B cell (primary cell): ENCODE measurements at regions not wholly inside any gene's neighbourhood (a gene's known extent, or its start where the extent isn't known, plus 50 kb on each side); places are given as distances from the start of the nearest gene placed in this dataset.

Source experiments
- ATAC-seq: fragments of 200-7000 bp; cut with Tn5 transposase; one replicate; pipeline ENCODE4 v1.10.0; 2021; ENCODE audit warnings: low read depth, mild to moderate bottlenecking, moderate number of reproducible peaks, moderate library complexity
- CTCF ChIA-PET: fragments of 350-600 bp; sonication (Branson Sonifier 250); formaldehyde crosslinking; loops from one replicate; lab custom pipeline; 2021; ENCODE audit warnings: antibody characterized with exemption, inconsistent platforms; lab: Charles Lee
- POLR2A ChIA-PET: fragments of 350-600 bp; sonication (Branson Sonifier 250); formaldehyde crosslinking; loops from one replicate; lab custom pipeline; 2021; ENCODE audit warnings: antibody characterized with exemption; lab: Charles Lee
- DNase-seq: peaks from one replicate; pipeline ENCODE4 v3.0.0; 2013
- H2AFZ ChIP-seq: 2 replicates; pipeline ENCODE4 v1.6.1; 2012; ENCODE audit warnings: mild to moderate bottlenecking, low read depth, low read length; ENCODE audit not compliant: insufficient read depth, poor library complexity, severe bottlenecking
- H3K27ac ChIP-seq, 2 donors: 1 replicate in 1 of 2; 2 replicates in 1 of 2; pipeline ENCODE4 v1.5.1; 2012 to 2013; ENCODE audit warnings: low read length in 2 of 2, mild to moderate bottlenecking in 2 of 2, moderate library complexity in 1 of 2
- H3K27me3 ChIP-seq, 4 experiments: fragments of 200-600 bp in 1 of 4; sonication (generic) in 1 of 4; replicated peaks in 1 of 4; 1 replicate in 2 of 4; 2 replicates in 2 of 4; pipeline versions ENCODE4 v1.6.1 to v1.7.0; 2013 to 2016; ENCODE audit warnings: low read length in 3 of 4, mild to moderate bottlenecking in 2 of 4, mixed read lengths in 1 of 4, moderate library complexity in 1 of 4; ENCODE audit not compliant: insufficient read depth in 4 of 4, control insufficient read depth in 3 of 4; ENCODE audit errors: control extremely low read depth in 1 of 4
- H3K36me3 ChIP-seq, 2 experiments: replicated peaks in 1 of 2; 1 replicate in 1 of 2; 2 replicates in 1 of 2; pipeline versions ENCODE4 v1.6.1 to v1.7.1; 2013; ENCODE audit warnings: low read length in 1 of 2; ENCODE audit not compliant: insufficient read depth in 2 of 2, control insufficient read depth in 1 of 2; ENCODE audit errors: control extremely low read depth in 1 of 2, extremely low read depth in 1 of 2
- H3K4me1 ChIP-seq, 2 donors: fragments of 200-600 bp in 1 of 2; sonication (generic) in 1 of 2; 1 replicate in 1 of 2; 2 replicates in 1 of 2; pipeline versions ENCODE4 v1.5.1 to v1.6.1; 2013 to 2017; ENCODE audit warnings: low read length in 2 of 2; ENCODE audit not compliant: control insufficient read depth in 2 of 2, insufficient read depth in 2 of 2
- H3K4me2 ChIP-seq: replicated peaks from 2 replicates; pipeline ENCODE3; 2012; ENCODE audit warnings: mild to moderate bottlenecking, low read depth, low read length; ENCODE audit not compliant: poor library complexity, severe bottlenecking
- H3K4me3 ChIP-seq, 5 experiments: fragments of 200-600 bp in 1 of 5; sonication (generic) in 1 of 5; 1 replicate in 3 of 5; 2 replicates in 2 of 5; pipeline versions ENCODE4 v1.5.1 to v1.7.0; 2011 to 2016; ENCODE audit warnings: low read length in 4 of 5, mild to moderate bottlenecking in 4 of 5, low read depth in 2 of 5, control low read depth in 1 of 5, moderate library complexity in 1 of 5; ENCODE audit not compliant: insufficient read depth in 1 of 5; ENCODE audit errors: control extremely low read depth in 1 of 5, extremely low read depth in 1 of 5
- H3K79me2 ChIP-seq: fragments of 200-600 bp; sonication (generic); one replicate; pipeline ENCODE4 v1.6.0; 2016; ENCODE audit warnings: low read length; ENCODE audit not compliant: control insufficient read depth, insufficient read depth
- H3K9ac ChIP-seq: fragments of 200-600 bp; sonication (generic); 2 replicates; pipeline ENCODE4 v1.6.1; 2017; ENCODE audit warnings: mild to moderate bottlenecking, low read length, moderate library complexity
- H3K9me3 ChIP-seq, 3 donors: one replicate each; pipeline versions ENCODE4 v1.6.1 to v1.7.1; 2013; ENCODE audit warnings: low read length in 2 of 3; ENCODE audit not compliant: control insufficient read depth in 2 of 3, insufficient read depth in 1 of 3; ENCODE audit errors: control extremely low read depth in 1 of 3
- H4K20me1 ChIP-seq: 2 replicates; pipeline ENCODE4 v1.6.0; 2012; ENCODE audit warnings: mild to moderate bottlenecking, low read length; ENCODE audit not compliant: insufficient read depth, control insufficient read depth, poor library complexity, severe bottlenecking
- H3K27ac Mint-ChIP-seq: one replicate; pipeline ENCODE4 v1.8.0; 2021; ENCODE audit warnings: mixed read lengths
- H3K27me3 Mint-ChIP-seq: one replicate; pipeline ENCODE4 v1.8.0; 2021; ENCODE audit warnings: mixed read lengths
- H3K4me1 Mint-ChIP-seq: one replicate; pipeline ENCODE4 v1.8.0; 2021; ENCODE audit warnings: mixed read lengths
- H3K4me3 Mint-ChIP-seq: one replicate; pipeline ENCODE4 v1.8.0; 2021; ENCODE audit warnings: mixed read lengths
- H3K9me3 Mint-ChIP-seq: one replicate; pipeline ENCODE4 v1.8.0; 2022; ENCODE audit warnings: mixed read lengths; ENCODE audit not compliant: insufficient read depth
- EZH2 ChIP-seq: IDR thresholded peaks from 2 replicates; pipeline ENCODE4 v1.6.1; 2012; ENCODE audit warnings: borderline replicate concordance, low read depth, mild to moderate bottlenecking, moderate library complexity, low read length; ENCODE audit not compliant: insufficient read depth, poor library complexity, severe bottlenecking
- WGBS: methylation state at CpG from one replicate; pipeline ENCODE4 v1.1.5; 2013; ENCODE audit warnings: missing lambda C conversion rate; ENCODE audit not compliant: insufficient coverage; 5-methylcytosine and 5-hydroxymethylcytosine counted together
- intact Hi-C: fragments of 100-400 bp; cut with micrococcal nuclease; formaldehyde crosslinking; loops from one replicate; pipeline ENCODE4 v1.10.0; 2022
- TF ChIP-seq, protein P1 (sequence below): fragments of 200-600 bp; IDR thresholded peaks from one replicate; pipeline ENCODE4 v1.8.0; 2022; ENCODE audit warnings: antibody characterized with exemption, mild to moderate bottlenecking

- Histone ChIP-seq H3K4me3 (no peak overlapping the region), H3K27ac (no peak overlapping the region), H3K79me2 (no peaks in the 10 kb centered on the region), H4K20me1 (no peaks in the 10 kb centered on the region), H2AFZ (no peak overlapping the region), H3K36me3 (no peaks in the 10 kb centered on the region), H3K9ac (no peak overlapping the region), H3K9me3 (peaks cover 0 to 21% (median 10%) of the 10 kb centered on the region in 3 donors), H3K4me2 (no peak overlapping the region), H3K27me3 (peaks cover 0 to 3% (median 0%) of the 10 kb centered on the region in 4 experiments), H3K4me1 (no peaks in the 10 kb centered on the region)
- no peak overlapping the region for H3K4me3 Mint-ChIP-seq
- H3K27me3 Mint-ChIP-seq = peaks cover 4% of the 10 kb centered on the region
- ChIA-PET POLR2A (no interaction called here), CTCF (no interaction called here)
- intact Hi-C loops = no loop called here
- 82% methylated on average over 3 of the region's 6 CpGs for WGBS
- no peak for TF ChIP-seq EZH2
- TF ChIP-seq, protein P1, sequence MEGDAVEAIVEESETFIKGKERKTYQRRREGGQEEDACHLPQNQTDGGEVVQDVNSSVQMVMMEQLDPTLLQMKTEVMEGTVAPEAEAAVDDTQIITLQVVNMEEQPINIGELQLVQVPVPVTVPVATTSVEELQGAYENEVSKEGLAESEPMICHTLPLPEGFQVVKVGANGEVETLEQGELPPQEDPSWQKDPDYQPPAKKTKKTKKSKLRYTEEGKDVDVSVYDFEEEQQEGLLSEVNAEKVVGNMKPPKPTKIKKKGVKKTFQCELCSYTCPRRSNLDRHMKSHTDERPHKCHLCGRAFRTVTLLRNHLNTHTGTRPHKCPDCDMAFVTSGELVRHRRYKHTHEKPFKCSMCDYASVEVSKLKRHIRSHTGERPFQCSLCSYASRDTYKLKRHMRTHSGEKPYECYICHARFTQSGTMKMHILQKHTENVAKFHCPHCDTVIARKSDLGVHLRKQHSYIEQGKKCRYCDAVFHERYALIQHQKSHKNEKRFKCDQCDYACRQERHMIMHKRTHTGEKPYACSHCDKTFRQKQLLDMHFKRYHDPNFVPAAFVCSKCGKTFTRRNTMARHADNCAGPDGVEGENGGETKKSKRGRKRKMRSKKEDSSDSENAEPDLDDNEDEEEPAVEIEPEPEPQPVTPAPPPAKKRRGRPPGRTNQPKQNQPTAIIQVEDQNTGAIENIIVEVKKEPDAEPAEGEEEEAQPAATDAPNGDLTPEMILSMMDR = no peak
- no peak overlapping the region for H3K27ac Mint-ChIP-seq
- ATAC-seq (no peak), DNase-seq (no peak)
- H3K4me1 Mint-ChIP-seq = no peaks in the 10 kb centered on the region
- peaks cover 3% of the 10 kb centered on the region for H3K9me3 Mint-ChIP-seq
These were observed 274.8 kb upstream of the AJAP1 start for GRCh38 chr1:4379451-4380175.

- DNase-seq = no peak
- TF ChIP-seq, protein P1 = no peak
- TF ChIP-seq EZH2 = no peak
- Histone ChIP-seq H3K9me3 (peaks cover 0 to 21% (median 10%) of the 10 kb centered on the region in 3 donors), H3K4me1 (no peaks in the 10 kb centered on the region), H2AFZ (no peak overlapping the region), H3K9ac (no peak overlapping the region), H3K27me3 (peaks cover 0 to 3% (median 0%) of the 10 kb centered on the region in 4 experiments), H3K79me2 (no peaks in the 10 kb centered on the region), H3K36me3 (no peaks in the 10 kb centered on the region), H4K20me1 (no peaks in the 10 kb centered on the region), H3K4me2 (no peak overlapping the region), H3K27ac (no peak overlapping the region), H3K4me3 (no peak overlapping the region)
- H3K27ac Mint-ChIP-seq = no peak overlapping the region
- ChIA-PET POLR2A (no interaction called here), CTCF (no interaction called here)
- intact Hi-C loops = no loop called here
- H3K9me3 Mint-ChIP-seq = peaks cover 3% of the 10 kb centered on the region
- no peaks in the 10 kb centered on the region for H3K27me3 Mint-ChIP-seq
- no peak overlapping the region for H3K4me3 Mint-ChIP-seq
- H3K4me1 Mint-ChIP-seq = no peaks in the 10 kb centered on the region
- no peak for ATAC-seq
- no CpG with 5 or more reads among the region's 3 CpGs for WGBS
These were observed 273.7 kb upstream of the AJAP1 start for GRCh38 chr1:4380564-4381168.
